ENCODE measurements at regions not wholly inside any gene's neighbourhood (a gene's known extent, or its start where the extent isn't known, plus 50 kb on each side); places are given as distances from the start of the nearest gene placed in this dataset.
A peak's percentile ranks its signal among the peaks of the same experiment; 100 is the strongest.

DNA sequence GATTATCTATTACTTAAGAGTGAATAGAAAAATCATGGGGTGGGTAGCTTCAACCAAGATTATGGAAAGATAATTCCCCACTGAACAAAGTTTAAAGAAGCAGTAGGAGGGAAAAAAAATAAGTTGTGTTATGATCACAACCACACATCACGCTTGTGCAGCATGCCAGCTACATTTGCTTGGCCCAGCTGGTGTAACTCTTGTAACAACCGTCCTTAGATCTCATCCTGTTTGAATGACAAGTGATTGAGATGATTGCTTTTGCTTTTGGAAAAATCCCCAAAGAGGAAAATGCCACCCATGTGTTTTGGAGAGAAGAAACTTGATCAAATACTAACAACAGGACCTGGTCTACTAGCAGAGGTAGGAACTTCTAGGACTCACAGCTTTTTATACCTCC is 107.6 kb upstream of the KIF2A start:
- H3K36me3 ChIP-seq (ENCODE audit: low read depth, missing control alignments): no peaks in the 10 kb centered on the region
- no peak for DNase-seq
- intact Hi-C loops (cut with DNase I; ENCODE audit: low total_unique reads): no loop called here
- TF ChIP-seq POLR2A (IDR thresholded peaks at IDR 0.05) (no peak), CTCF (IDR thresholded peaks at IDR 0.05) (no peak)
- no peak overlapping the region for H3K4me3 ChIP-seq
- no peak overlapping the region for H3K27ac ChIP-seq
- H3K27me3 ChIP-seq: no peaks in the 10 kb centered on the region
- no peaks in the 10 kb centered on the region for H3K4me1 ChIP-seq
- 74 to 78% methylated on average over 2 of the region's 2 CpGs for WGBS, 2 donors
- H3K9me3 ChIP-seq: no peaks in the 10 kb centered on the region

DNA sequence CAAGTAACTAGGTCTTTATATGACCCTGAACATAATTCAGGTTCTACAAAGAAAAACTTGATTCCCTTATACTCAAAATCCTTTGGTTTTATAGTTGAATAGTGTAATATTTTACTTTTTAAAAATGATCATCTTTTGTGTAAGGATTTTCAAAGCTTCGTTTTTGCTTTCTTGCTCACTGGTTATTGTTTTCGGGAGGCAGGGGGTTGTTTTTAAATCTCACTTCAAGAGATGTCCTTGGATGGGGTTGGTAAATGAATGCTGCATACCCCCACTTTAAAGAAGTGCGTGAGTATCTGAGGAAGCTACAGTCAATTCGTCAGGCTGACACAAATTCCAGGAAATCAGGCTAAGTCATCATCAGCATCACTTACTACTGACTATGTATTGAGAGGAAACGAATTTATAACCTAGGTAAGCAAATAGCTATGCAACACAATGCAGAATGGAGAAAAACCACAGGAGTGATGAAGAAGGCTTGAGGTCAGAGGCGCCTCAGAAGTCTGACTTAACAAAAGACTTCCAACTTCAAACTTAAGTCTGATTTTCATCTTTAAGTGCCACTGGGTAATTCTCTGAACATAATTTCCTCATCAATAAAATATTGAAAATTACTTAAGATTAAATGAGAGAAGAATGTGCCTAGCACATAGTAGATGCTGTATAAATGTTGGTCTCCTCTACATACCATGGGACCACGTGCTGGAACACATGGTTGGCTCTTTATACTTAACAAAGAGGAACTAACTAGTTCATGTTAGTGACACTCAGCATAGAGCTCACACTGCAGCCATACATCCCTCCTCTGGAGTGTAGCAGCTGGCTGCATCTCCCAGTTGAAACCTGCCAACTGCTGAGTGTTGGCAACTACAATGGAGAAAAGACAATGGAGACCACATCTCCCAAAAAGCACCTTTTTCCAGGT is 106.0 kb upstream of the KIF2A start:
- Histone ChIP-seq H3K27ac (no peak overlapping the region), H3K27me3 (no peaks in the 10 kb centered on the region), H3K9me3 (no peaks in the 10 kb centered on the region), H3K36me3 (ENCODE audit: low read depth, missing control alignments) (no peaks in the 10 kb centered on the region), H3K4me1 (no peaks in the 10 kb centered on the region), H3K4me3 (no peak overlapping the region)
- intact Hi-C loops (cut with DNase I; ENCODE audit: low total_unique reads): no loop called here
- WGBS, 2 donors: 65 to 66% methylated on average over 7 of the region's 7 CpGs
- DNase-seq: no peak
- TF ChIP-seq CTCF (IDR thresholded peaks at IDR 0.05) (no peak), POLR2A (IDR thresholded peaks at IDR 0.05) (no peak)

- DNase-seq: peak; percentile 47
- 58 to 66% methylated on average over 9 of the region's 9 CpGs for WGBS, 2 donors
- TF ChIP-seq POLR2A (IDR thresholded peaks at IDR 0.05): no peak
- no peak for TF ChIP-seq CTCF (IDR thresholded peaks at IDR 0.05)
- H3K27ac ChIP-seq: no peak overlapping the region
- H3K4me1 ChIP-seq: no peaks in the 10 kb centered on the region
- H3K4me3 ChIP-seq: no peak overlapping the region
- intact Hi-C loops (cut with DNase I; ENCODE audit: low total_unique reads): no loop called here
- H3K9me3 ChIP-seq: no peaks in the 10 kb centered on the region
- H3K36me3 ChIP-seq (ENCODE audit: low read depth, missing control alignments): no peaks in the 10 kb centered on the region
- H3K27me3 ChIP-seq: no peaks in the 10 kb centered on the region
These were observed 99.7 kb upstream of the KIF2A start for GRCh38 chr5:62206150-62206829.

GRCh38 chr5:62208218-62208852 is 97.7 kb upstream of the KIF2A start:
- no peaks in the 10 kb centered on the region for H3K27me3 ChIP-seq
- intact Hi-C loops (cut with DNase I; ENCODE audit: low total_unique reads): no loop called here
- H3K4me3 ChIP-seq: no peak overlapping the region
- no peak for DNase-seq
- TF ChIP-seq CTCF (IDR thresholded peaks at IDR 0.05): no peak
- TF ChIP-seq POLR2A (IDR thresholded peaks at IDR 0.05): no peak
- 46 to 50% methylated on average over 10 of the region's 10 CpGs for WGBS, 2 donors
- H3K27ac ChIP-seq: no peak overlapping the region
- no peaks in the 10 kb centered on the region for H3K4me1 ChIP-seq
- no peaks in the 10 kb centered on the region for H3K36me3 ChIP-seq (ENCODE audit: low read depth, missing control alignments)
- H3K9me3 ChIP-seq: no peaks in the 10 kb centered on the region

All from testis (tissue), 2 donors.